ENCODE measurements at regions not wholly inside any gene's neighbourhood (a gene's known extent, or its start where the extent isn't known, plus 50 kb on each side); places are given as distances from the start of the nearest gene placed in this dataset.

GRCh38 chr2:204046145-204046544 lies 109.6 kb downstream of the ICOS start:
- no peaks in the 10 kb centered on the region for H3K9me1 ChIP-seq (ENCODE audit: control insufficient read depth, extremely low read depth, insufficient read depth, low read length)
- H3K9ac ChIP-seq (ENCODE audit: control insufficient read depth, extremely low read depth, insufficient read depth, low read length): no peak overlapping the region
- no peaks in the 10 kb centered on the region for H4K20me1 ChIP-seq (ENCODE audit: control insufficient read depth, extremely low read depth, insufficient read depth, low read length)
- no peak overlapping the region for H3K4me2 ChIP-seq (ENCODE audit: control insufficient read depth, extremely low read depth, insufficient read depth, low read depth, low read length)
- FAIRE-seq: no peak
- H3K4me1 ChIP-seq (ENCODE audit: control insufficient read depth, extremely low read depth, insufficient read depth, low read length): no peaks in the 10 kb centered on the region
- no peaks in the 10 kb centered on the region for H3K79me2 ChIP-seq (ENCODE audit: control insufficient read depth, insufficient read depth, low read length)
- no peaks in the 10 kb centered on the region for H3K27me3 ChIP-seq (ENCODE audit: control insufficient read depth, extremely low read depth, insufficient read depth, low read length)
- TF ChIP-seq CTCF (optimal IDR thresholded peaks at IDR 0.05 in 1 of 3, IDR thresholded peaks at IDR 0.05 in 1 of 3, conservative IDR thresholded peaks at IDR 0.05 in 1 of 3; ENCODE audit: extremely low read depth in 1 of 3, insufficient read depth in 2 of 3, low read length in 3 of 3) (no peak), EZH2 (IDR thresholded peaks at IDR 0.05; ENCODE audit: low read length) (no peak)
- H3K4me3 ChIP-seq (ENCODE audit: control insufficient read depth in 2 of 3, extremely low read depth in 1 of 3, insufficient read depth in 2 of 3, low read depth in 1 of 3, low read length in 3 of 3): no peak overlapping the region
- no peaks in the 10 kb centered on the region for H3K36me3 ChIP-seq (ENCODE audit: control insufficient read depth in 2 of 2, extremely low read depth in 1 of 2, insufficient read depth in 2 of 2, low read length in 2 of 2)
- no peak overlapping the region for H3K27ac ChIP-seq (ENCODE audit: control insufficient read depth, insufficient read depth, low read length)
- DNase-seq (ENCODE audit: low read depth, low spot score): no peak
- H3K9me3 ChIP-seq (ENCODE audit: control insufficient read depth, low read depth, low read length): no peaks in the 10 kb centered on the region
- dilution Hi-C loops (cut with MboI; ENCODE audit: extremely low pct_ligation_motif_present, low sequenced_read_pairs): no loop called here
- H2AFZ ChIP-seq (ENCODE audit: control insufficient read depth, low read length): no peak overlapping the region

- no peak overlapping the region for H2AFZ ChIP-seq (ENCODE audit: control insufficient read depth, low read length)
- no peak for TF ChIP-seq CTCF (optimal IDR thresholded peaks at IDR 0.05 in 1 of 3, IDR thresholded peaks at IDR 0.05 in 1 of 3, conservative IDR thresholded peaks at IDR 0.05 in 1 of 3; ENCODE audit: extremely low read depth in 1 of 3, insufficient read depth in 2 of 3, low read length in 3 of 3)
- no peak for TF ChIP-seq EZH2 (IDR thresholded peaks at IDR 0.05; ENCODE audit: low read length)
Observed at GRCh38 chr2:204049635-204050034, 113.1 kb downstream of the ICOS start.

More at GRCh38 chr2:204049635-204050034, 113.1 kb downstream of the ICOS start:
- Histone ChIP-seq H4K20me1 (ENCODE audit: control insufficient read depth, extremely low read depth, insufficient read depth, low read length) (no peaks in the 10 kb centered on the region), H3K9me1 (ENCODE audit: control insufficient read depth, extremely low read depth, insufficient read depth, low read length) (no peaks in the 10 kb centered on the region), H3K4me1 (ENCODE audit: control insufficient read depth, extremely low read depth, insufficient read depth, low read length) (no peaks in the 10 kb centered on the region), H3K9ac (ENCODE audit: control insufficient read depth, extremely low read depth, insufficient read depth, low read length) (no peak overlapping the region), H3K4me2 (ENCODE audit: control insufficient read depth, extremely low read depth, insufficient read depth, low read depth, low read length) (no peak overlapping the region), H3K9me3 (ENCODE audit: control insufficient read depth, low read depth, low read length) (no peaks in the 10 kb centered on the region), H3K27ac (ENCODE audit: control insufficient read depth, insufficient read depth, low read length) (no peak overlapping the region), H3K4me3 (ENCODE audit: control insufficient read depth in 2 of 3, extremely low read depth in 1 of 3, insufficient read depth in 2 of 3, low read depth in 1 of 3, low read length in 3 of 3) (no peak overlapping the region), H3K27me3 (ENCODE audit: control insufficient read depth, extremely low read depth, insufficient read depth, low read length) (no peaks in the 10 kb centered on the region), H3K79me2 (ENCODE audit: control insufficient read depth, insufficient read depth, low read length) (no peaks in the 10 kb centered on the region), H3K36me3 (ENCODE audit: control insufficient read depth in 2 of 2, extremely low read depth in 1 of 2, insufficient read depth in 2 of 2, low read length in 2 of 2) (no peaks in the 10 kb centered on the region)
- FAIRE-seq (no peak), DNase-seq (ENCODE audit: low read depth, low spot score) (no peak)
- dilution Hi-C loops (cut with MboI; ENCODE audit: extremely low pct_ligation_motif_present, low sequenced_read_pairs): no loop called here

All from keratinocyte (primary cell).